ENCODE measurements at regions not wholly inside any gene's neighbourhood (a gene's known extent, or its start where the extent isn't known, plus 50 kb on each side); places are given as distances from the start of the nearest gene placed in this dataset.

- TF ChIP-seq CTCF (IDR thresholded peaks at IDR 0.05; ENCODE audit: low read depth, low read length, poor library complexity, severe bottlenecking) (no peak), EZH2phosphoT487 (IDR thresholded peaks at IDR 0.05; ENCODE audit: borderline replicate concordance, low read length) (no peak)
Observed at GRCh38 chr1:217021956-217022355, 298.7 kb upstream of the ESRRG start.

Data from DOHH2 (cell line).